Stimulated activated CD4-positive, alpha-beta T cell treated with anti-CD3 and anti-CD28 coated beads, Interleukin-15, amount 100 ng/mL, for 48 hours (primary cell): ENCODE measurements at regions not wholly inside any gene's neighbourhood (a gene's known extent, or its start where the extent isn't known, plus 50 kb on each side); places are given as distances from the start of the nearest gene placed in this dataset.

Source experiments
- DNase-seq, 2 donors: peaks; one replicate each; pipeline ENCODE4 v3.0.0-alpha.2; 2020; ENCODE audit warnings: low read depth in 2 of 2

DNA sequence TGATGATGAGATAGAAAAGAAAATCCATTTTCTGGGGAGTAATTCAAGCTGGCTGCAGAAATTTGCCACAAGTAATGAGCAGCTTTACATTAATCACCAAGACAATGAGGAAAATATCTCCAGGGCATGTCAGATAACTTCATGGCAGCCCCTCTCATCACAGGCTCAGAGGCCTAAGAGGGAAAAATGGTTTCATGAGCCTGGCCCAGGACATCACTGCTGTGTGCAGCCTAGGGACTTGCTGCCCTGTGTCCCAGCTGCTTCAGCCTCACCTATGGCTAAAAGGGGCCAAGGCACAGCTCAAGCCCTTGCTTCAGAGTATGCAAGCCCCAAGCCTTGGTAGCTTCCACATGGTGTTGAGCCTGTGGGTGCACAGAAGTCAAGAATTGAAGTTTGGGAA is 161.7 kb downstream of the OPA1 start:
- DNase-seq = no peak

- DNase-seq = no peak
Measured at GRCh38 chr3:193756536-193756935, 163.5 kb downstream of the OPA1 start.

- DNase-seq = no peak
Measured at GRCh38 chr3:193757457-193757856, 164.4 kb downstream of the OPA1 start.

GRCh38 chr3:193761969-193762368 is 169.0 kb downstream of the OPA1 start:
- DNase-seq = no peak

GRCh38 chr3:193762657-193763056 is 169.6 kb downstream of the OPA1 start:
- DNase-seq = no peak

DNA sequence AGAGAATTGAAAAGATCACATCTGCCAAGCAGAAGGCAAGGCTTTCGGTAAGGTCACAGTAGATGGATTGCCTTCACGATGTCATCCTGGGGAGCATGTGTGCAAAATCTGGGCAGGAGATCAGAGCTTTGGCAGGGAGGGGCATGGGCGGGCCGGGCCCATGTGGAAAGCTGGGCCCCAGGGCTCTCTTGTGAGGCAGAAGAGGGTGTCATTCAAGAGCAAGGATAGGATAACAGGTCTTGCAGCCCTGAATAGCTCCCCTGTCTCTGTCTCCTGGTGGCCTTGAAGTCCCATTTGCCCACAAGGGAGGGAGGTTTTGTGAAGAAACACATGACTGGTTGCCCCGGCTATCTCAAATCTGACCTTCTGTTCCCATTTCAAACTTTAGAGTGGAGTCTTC is 172.0 kb downstream of the OPA1 start:
- DNase-seq = no peak

DNA sequence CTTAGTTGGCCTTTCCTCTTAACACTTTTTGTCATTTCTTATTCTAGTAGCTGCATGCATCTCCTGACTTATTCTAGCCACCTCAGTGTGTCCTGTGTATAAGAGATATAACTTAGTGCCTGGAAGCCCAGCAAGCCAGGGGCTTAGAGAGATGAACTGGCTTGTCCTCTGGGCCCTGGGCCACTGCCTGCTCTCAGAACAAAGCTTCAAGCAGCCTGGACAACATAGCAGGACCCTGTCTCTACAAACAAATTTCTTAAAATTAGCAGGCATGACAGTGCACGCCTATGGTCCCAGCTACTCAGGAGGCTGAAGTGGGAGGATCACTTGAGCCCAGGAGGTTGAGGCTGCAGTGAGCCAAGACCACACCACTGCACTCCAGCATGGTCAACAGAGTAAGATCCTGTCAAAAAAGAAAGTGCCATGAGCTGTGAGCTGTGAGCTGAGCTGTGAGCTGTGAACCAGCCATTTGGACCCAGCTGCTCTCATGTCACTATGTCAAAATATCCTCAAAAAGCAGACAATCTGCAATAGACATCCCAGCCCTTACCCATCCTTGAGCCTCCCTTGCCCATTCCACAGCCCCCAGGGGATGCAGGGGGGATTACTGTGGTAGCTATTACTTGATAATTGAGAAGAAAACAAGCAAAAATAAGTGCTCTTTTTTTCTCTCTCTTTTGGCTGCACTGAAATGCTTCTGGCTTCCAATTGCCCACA is 174.5 kb downstream of the OPA1 start:
- no peak for DNase-seq

GRCh38 chr3:193768070-193768394 is 175.0 kb downstream of the OPA1 start:
- DNase-seq = no peak

- DNase-seq = no peak
Measured at GRCh38 chr3:193769437-193769836, 176.4 kb downstream of the OPA1 start.

- no peak for DNase-seq
Measured at GRCh38 chr3:193771011-193771652, 178.1 kb downstream of the OPA1 start.

DNA sequence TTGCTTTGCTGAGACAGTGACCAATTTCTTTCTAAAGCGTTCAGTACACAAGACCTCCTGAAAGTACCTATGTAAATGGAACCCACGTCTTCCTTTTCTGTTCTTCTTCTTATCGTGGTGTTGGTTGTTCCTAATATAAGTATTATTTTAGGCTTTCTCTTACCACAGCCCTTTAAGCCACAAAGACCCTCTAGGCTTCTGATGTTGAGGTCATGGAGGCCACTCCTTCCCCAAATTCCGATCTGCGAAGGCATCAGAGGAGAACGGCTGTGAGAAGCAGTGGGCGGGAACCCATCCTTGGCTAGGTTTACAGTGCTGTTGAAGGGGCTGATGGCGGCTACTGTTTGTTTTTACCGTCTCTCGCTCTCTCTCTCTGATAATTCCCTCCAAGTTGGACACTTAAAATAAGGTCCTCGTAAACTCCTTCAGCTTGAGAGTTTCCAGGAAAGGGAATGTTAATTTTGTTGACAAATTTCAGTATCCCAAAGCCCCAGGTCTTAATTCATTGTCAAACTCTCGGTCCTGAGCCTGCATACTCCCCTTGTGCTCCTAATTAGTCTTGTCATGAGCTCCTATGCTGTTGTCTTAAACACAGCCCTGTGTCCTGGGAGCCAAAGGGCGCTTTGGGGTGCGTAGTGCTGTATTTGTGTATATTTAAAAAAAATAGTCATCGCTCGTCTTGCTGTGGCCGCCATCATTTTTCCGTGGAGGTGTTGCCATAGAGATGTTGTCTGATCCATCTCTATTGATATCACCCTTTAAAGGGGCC is 178.8 kb downstream of the OPA1 start:
- DNase-seq = no peak

GRCh38 chr3:193772422-193772763 is 179.4 kb downstream of the OPA1 start:
- no peak for DNase-seq

GRCh38 chr3:193773266-193774220 is 180.5 kb downstream of the OPA1 start:
- DNase-seq = no peak

DNA sequence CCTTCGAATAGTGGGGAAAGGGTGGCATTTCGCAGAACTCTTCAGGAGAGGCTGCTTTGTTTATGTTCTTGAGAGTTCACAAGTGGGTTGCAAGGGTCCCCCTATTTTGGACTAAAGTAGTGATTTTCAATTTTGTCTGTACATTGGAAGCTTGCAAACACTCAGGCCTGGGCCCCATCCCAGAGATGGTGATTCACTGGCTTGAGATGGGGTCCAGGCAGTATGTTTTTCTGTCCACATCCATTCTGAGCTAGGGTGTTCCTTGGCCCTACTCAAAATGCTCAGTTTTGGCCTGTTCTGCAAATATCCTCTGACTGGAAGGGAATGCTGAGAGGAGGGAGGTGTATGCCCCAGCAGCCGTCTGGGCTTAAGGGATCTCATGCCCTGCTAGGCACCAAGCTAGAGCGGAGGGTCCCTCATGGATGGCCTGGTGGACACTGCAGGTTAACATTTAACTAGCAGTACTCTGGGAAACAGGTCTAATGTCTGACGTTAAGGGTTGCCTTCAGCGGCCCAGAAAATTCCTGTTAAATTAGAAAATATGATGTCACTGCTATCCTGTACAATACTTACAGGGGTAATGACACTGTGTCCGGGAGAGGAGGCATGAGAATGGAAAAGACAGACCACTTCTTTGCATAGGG is 181.4 kb downstream of the OPA1 start:
- no peak for DNase-seq

GRCh38 chr3:193774916-193775285 is 181.9 kb downstream of the OPA1 start:
- DNase-seq = no peak

DNA sequence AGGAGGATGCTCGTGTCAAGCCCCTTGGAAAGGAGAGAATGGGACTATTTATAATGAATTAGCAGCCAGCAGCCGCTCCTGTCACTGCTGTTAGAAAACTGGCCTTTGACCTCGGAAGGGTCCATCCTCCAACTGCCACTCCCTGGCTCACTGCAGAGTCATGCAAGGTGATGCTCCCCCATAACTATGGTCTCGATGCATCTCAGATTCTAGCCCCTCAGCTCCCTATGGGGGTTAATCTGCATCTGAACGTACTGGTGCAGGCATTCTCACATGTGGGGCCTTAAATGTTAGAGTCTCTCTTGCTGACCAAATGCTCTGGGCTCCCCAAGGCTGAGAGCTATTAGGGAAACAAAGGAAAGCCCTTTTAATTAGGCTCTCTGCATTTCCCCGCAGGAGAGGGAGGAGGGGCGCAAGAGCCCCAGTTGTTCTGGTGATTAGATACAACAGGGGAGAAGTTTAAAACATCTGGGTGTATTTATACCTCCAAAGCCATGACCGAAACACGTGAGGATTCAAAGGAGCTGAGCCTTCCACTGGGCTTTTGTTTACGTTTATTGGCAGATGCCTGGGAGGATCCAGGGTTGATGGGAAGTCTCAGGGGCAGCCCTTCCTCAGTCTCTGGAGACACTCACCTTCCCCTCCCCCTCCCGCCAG is 182.5 kb downstream of the OPA1 start:
- no peak for DNase-seq

DNA sequence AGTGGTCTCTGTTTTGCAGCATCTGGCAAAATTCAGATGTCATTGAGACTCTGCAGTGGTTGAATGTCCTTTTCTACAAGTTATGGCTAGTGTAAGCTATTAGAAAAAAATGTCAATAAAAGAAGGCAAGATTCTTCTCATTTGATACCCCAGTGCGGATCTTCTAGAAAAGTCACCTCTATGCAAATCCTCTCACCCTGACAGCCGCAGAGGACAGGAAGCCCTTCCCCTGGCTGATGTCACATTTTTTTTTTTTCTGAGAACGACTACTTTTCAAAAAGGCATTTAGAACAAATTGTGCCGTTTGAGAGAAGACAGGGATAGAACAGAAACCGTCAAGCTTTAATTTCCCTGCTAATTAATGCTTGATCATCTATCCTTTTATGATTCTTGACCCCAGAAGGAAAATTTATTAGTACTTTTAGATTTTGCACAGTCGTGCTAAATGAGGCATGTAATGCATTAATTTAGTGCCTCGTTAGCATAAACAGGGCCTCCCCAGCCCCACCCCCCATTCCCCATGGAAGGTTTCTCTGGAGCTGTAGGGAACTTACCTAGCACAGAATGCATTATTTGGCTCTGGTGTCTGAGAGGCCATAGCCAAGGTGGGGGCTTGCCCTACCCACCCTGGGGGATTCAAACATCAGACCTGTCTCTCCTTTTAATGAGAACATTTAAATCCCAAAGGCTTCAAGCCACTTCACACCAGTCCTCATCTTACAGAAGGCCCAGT is 183.8 kb downstream of the OPA1 start:
- no peak for DNase-seq

- no peak for DNase-seq
Measured at GRCh38 chr3:193777524-193777923, 184.5 kb downstream of the OPA1 start.

DNA sequence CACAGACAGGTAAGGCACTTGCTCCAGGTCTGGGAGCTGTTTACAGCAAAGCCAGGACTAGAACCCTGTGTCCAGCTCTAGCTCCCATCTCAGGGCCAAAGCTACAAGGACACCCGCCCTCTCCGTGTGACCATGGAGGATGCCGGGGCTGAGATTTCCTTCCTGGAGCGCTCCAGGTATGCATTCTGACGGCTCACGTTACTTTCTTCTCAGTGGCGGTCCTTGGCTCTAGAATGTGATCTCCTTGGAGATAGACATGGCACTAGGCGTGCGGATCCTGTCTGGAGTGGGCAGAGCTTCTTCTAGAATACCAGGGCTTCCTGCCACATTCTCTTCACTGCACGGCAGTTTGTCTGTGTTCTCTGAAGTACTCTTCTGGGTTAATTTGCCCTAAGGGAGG is 185.7 kb downstream of the OPA1 start:
- no peak for DNase-seq

GRCh38 chr3:193779933-193780332 is 186.9 kb downstream of the OPA1 start:
- DNase-seq = no peak
